ENCODE measurements at regions not wholly inside any gene's neighbourhood (a gene's known extent, or its start where the extent isn't known, plus 50 kb on each side); places are given as distances from the start of the nearest gene placed in this dataset.

- TF ChIP-seq CHD7 (IDR thresholded peaks at IDR 0.05; ENCODE audit: insufficient replicate concordance, low read length) (no peak), EP300 (IDR thresholded peaks at IDR 0.05; ENCODE audit: borderline replicate concordance in 1 of 2, low read depth in 2 of 2, low read length in 2 of 2) (no peak), E2F6 (IDR thresholded peaks at IDR 0.05) (no peak), CBX8 (IDR thresholded peaks at IDR 0.05; ENCODE audit: borderline replicate concordance, low read depth, low read length) (no peak), RBBP5 (IDR thresholded peaks at IDR 0.05; ENCODE audit: borderline replicate concordance, low read depth, low read length) (no peak), HDAC2 (IDR thresholded peaks at IDR 0.05; ENCODE audit: borderline replicate concordance in 1 of 2, low read depth in 2 of 2, low read length in 2 of 2) (no peak), NANOG (IDR thresholded peaks at IDR 0.05; ENCODE audit: insufficient read depth, low read depth, low read length, poor library complexity, severe bottlenecking) (no peak), NRF1 (IDR thresholded peaks at IDR 0.05; ENCODE audit: low read depth, low read length) (no peak)
- TF ChIP-seq, protein P1, sequence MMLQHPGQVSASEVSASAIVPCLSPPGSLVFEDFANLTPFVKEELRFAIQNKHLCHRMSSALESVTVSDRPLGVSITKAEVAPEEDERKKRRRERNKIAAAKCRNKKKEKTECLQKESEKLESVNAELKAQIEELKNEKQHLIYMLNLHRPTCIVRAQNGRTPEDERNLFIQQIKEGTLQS (IDR thresholded peaks at IDR 0.05; ENCODE audit: insufficient read depth, low read depth, low read length): no peak
Observed at GRCh38 chr1:67503974-67504373, 73.8 kb upstream of the SERBP1 start (continued).

All from H1 (cell line).